GM10266 (cell line): ENCODE measurements at regions not wholly inside any gene's neighbourhood (a gene's known extent, or its start where the extent isn't known, plus 50 kb on each side); places are given as distances from the start of the nearest gene placed in this dataset.

Experiments used
- DNase-seq: peaks from one replicate; pipeline ENCODE4 v3.0.0; 2012; ENCODE audit errors: extremely low spot score
- TF ChIP-seq, protein P1 (sequence below): IDR thresholded peaks from 2 replicates; pipeline ENCODE4 v1.5.1; 2012; ENCODE audit warnings: mild to moderate bottlenecking, low read depth; ENCODE audit not compliant: control insufficient read depth, insufficient read depth; ENCODE audit errors: missing control alignments

DNA sequence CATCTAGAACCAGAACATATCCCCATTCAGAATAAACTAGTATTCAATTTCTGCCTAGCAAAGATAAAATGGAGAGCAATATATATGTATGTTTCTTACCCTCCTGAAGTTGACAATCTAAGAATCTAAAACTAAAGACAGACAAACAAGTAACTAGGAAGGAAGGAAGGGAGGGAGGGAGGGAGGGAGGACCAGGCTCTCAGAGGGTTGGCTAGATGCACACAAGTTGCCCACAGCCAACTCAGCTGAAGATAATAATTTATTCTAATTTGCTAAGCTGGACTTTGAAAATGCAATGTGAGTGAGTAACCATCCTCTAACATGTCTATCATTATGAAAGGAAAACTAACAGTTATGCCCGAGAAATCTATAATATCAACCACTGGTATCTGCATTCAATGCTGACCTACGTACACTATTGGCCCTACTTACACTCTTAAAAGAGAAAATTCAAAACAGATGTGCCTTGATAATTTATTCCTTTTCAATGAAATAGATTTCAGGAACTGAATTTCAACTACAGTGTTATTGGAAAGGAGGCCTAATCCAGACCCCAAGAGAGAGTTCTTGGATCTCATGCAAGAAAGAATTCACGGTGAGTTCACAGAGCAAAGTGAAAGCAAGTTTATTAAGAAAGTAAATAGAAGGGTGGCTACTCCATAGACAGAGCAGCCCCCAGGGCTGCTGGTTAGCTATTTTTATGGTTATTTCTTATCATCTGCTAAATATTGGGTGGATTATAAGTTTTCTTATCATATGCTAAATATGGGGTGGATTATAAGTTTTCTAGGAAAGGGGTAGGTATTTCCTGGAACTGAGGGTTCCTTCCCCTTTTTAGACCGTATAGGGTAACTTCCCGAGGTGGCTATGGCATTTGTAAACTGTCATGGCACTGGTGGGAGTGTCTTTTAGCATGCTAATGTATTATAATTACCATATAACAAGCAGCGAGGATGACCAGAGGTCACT is 288.5 kb upstream of the SLC39A10 start:
- no peak for DNase-seq
- TF ChIP-seq, protein P1, sequence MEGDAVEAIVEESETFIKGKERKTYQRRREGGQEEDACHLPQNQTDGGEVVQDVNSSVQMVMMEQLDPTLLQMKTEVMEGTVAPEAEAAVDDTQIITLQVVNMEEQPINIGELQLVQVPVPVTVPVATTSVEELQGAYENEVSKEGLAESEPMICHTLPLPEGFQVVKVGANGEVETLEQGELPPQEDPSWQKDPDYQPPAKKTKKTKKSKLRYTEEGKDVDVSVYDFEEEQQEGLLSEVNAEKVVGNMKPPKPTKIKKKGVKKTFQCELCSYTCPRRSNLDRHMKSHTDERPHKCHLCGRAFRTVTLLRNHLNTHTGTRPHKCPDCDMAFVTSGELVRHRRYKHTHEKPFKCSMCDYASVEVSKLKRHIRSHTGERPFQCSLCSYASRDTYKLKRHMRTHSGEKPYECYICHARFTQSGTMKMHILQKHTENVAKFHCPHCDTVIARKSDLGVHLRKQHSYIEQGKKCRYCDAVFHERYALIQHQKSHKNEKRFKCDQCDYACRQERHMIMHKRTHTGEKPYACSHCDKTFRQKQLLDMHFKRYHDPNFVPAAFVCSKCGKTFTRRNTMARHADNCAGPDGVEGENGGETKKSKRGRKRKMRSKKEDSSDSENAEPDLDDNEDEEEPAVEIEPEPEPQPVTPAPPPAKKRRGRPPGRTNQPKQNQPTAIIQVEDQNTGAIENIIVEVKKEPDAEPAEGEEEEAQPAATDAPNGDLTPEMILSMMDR = no peak

DNA sequence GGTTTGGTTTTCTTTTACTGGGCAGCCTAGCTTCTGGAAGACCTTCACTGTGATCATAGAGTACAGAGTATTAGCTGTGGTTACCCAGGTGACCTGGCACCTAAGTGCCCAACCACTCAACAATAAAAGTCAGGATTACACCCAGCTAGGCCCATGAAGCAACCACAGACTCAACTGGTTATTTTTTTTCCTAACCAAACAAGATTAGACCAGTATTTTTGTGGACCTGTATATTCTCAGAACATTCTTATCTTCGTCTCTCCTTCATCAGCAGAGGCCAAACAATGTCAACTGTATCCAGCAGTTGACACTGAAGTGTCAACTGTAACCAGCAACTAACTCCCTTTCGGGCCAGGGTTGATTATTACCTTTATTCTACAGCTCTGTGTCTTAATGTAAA is 289.2 kb upstream of the SLC39A10 start:
- no peak for DNase-seq
- TF ChIP-seq, protein P1 = no peak

DNA sequence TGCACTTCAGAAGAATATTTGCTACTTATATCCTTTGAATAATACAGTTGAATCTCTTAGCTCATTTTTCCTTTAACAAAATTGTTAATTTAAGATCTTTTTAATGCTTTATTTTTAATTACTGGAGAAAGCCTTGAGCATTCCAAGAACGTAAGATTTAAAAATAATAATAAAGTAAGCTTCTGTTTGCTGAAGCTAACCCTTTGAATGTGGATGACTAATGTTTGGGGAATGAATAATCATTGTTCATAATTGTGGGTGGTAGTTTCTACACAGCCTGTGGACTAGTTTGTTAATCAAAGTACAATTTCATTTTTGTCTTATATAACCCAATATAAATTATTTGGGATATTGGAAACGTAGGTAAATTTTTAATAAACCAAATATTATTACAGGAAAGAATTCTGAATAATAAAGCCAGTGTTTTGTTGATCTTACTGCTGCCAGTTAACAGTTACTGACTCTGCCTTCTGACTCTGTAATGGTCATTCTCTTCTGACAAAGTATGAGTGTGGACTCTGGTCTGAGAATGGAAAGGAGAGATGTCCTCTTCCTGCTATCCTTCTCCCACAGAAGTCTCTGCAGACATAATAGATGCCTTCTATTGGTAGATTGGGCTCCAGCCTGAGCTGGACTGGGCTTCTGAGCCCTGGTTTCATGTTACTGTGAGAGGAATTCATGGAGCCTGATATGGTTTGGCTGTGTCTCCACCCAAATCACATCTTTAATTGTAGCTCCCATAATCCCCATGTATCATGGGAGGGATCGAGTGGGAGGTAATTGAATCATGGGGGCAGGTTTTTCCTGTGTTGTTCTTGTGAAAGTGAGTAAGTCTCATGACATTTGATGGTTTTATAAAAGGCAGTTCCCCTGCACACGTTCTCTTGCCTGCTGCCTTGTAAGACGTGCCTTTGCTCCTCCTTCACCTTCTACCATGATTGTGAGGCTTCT is 292.7 kb upstream of the SLC39A10 start:
- no peak for DNase-seq
- TF ChIP-seq, protein P1 = no peak

DNA sequence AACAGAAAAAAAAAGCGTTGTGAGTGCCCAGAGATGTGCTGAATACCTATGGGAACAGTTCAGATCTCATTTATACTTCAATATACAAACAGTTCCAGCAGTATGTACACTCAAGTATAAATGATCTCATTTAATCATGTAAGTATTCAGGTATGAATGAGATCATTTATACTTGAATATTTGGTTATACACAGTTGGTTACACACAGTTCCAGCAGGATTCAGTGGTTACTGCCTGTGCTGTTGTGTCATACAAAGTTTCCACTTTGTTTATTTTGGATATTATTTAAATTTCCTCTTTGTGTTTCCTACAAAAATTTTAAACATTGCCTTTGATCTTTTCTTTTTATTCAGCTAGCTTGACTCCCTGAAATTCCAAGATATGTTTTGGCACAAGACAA is 293.5 kb upstream of the SLC39A10 start:
- no peak for DNase-seq
- TF ChIP-seq, protein P1 = no peak

DNA sequence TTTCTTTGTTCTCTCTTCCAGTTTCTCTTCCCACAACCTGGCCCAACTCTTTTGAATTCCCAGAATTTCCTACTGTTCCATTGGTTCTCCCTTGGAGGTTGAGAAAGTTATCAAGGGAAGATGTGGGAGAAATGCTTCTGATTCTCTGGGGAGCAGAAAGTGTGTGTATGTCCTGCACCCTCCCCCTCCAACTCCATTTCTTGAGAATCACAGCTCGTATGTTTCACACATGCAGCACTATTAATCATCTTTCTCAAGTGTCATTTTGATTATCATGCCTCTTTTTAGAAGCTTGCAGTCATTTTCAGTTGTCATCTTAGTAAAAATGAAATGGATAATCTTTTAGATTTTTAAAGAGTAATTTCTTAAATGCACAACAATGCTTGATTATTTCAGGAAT is 296.8 kb upstream of the SLC39A10 start:
- TF ChIP-seq, protein P1 = no peak
- no peak for DNase-seq

DNA sequence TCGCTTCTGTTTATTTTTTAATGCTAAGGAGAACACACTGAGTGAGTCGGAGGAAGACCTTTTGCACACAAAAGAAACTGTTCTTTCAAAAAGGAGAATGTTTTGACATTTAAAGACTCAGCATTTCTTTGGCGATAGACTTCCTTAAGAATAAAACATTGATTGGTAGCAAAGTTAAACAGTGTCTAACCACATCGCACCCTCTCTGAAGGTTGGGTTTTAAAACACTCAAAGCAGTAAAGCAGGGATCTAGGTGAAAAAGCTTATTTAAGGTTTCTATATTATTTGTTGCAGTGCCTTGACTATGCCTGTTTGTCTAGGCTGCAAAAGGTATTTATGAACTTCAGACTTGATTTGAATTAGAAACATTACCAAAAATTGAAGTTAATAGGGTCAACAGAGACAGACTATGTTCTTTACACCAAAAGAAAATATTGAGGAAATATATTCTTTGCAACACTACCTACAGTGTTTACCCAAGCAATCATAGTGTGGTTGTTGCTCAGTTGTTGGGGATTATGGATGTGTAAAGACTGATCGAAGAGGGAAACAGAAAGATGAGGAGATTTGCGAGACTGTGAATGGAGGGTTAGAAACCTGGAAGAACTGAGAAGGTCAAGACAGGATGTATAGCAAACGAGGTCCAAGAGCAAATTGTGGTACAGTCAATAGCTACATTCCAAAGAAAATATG is 297.8 kb upstream of the SLC39A10 start:
- TF ChIP-seq, protein P1 = no peak

More for the DNA sequence above, 297.8 kb upstream of the SLC39A10 start:
- no peak for DNase-seq
